ENCODE measurements at regions not wholly inside any gene's neighbourhood (a gene's known extent, or its start where the extent isn't known, plus 50 kb on each side); places are given as distances from the start of the nearest gene placed in this dataset.
"Not testable (repeated sequence)": the region's sequence is repeated elsewhere in the genome, so short reads cannot be mapped to it uniquely, and the experiment has no call there.

- TF ChIP-seq, protein P1, sequence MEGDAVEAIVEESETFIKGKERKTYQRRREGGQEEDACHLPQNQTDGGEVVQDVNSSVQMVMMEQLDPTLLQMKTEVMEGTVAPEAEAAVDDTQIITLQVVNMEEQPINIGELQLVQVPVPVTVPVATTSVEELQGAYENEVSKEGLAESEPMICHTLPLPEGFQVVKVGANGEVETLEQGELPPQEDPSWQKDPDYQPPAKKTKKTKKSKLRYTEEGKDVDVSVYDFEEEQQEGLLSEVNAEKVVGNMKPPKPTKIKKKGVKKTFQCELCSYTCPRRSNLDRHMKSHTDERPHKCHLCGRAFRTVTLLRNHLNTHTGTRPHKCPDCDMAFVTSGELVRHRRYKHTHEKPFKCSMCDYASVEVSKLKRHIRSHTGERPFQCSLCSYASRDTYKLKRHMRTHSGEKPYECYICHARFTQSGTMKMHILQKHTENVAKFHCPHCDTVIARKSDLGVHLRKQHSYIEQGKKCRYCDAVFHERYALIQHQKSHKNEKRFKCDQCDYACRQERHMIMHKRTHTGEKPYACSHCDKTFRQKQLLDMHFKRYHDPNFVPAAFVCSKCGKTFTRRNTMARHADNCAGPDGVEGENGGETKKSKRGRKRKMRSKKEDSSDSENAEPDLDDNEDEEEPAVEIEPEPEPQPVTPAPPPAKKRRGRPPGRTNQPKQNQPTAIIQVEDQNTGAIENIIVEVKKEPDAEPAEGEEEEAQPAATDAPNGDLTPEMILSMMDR (IDR thresholded peaks at IDR 0.05; ENCODE audit: low read depth, low read length): no peak
- DNase-seq (ENCODE audit: extremely low read depth, low read depth): no peak
Measured at GRCh38 chr13:39931505-39931904, 276.0 kb downstream of the COG6 start.

DNA sequence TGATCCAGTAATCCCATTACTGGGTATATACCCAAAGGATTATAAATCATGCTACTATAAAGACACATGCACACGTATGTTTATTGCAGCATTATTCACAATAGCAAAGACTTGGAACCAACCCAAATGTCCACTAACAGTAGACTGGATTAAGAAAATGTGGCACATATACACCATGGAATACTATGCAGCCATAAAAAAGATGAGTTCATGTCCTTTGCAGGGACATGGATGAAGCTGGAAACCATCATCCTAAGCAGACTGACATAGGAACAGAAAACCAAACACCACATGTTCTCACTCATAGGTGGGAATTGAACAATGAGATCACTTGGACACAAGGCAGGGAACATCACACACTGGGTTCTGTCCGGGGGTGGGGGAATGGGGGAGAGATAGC, 277.1 kb downstream of the COG6 start:
- DNase-seq (ENCODE audit: extremely low read depth, low read depth): not testable (repeated sequence)

DNA sequence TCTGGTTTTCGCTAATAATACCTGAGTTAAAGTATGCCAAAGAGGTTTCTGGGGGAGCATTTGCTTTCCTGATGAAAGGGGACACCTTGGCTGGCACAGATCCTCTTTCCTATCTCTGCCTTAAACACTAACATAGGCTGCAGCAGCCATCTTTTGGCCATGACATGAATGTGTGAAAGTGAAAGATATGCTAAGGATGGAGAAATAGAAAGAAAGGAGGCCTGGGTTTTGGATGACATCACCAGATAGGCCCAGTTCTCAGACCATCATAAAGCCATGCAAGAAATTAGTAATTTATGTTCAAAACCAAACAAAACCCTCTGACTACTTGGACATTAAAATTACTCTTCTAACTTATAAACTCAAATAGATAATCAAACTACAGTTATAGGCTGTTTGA, 279.7 kb downstream of the COG6 start:
- TF ChIP-seq, protein P1 (IDR thresholded peaks at IDR 0.05; ENCODE audit: low read depth, low read length): no peak
- DNase-seq (ENCODE audit: extremely low read depth, low read depth): no peak

GRCh38 chr13:39938596-39938995, 283.1 kb downstream of the COG6 start:
- TF ChIP-seq, protein P1 (IDR thresholded peaks at IDR 0.05; ENCODE audit: low read depth, low read length): no peak
- DNase-seq (ENCODE audit: extremely low read depth, low read depth): no peak

GRCh38 chr13:39941236-39941635, 285.8 kb downstream of the COG6 start:
- TF ChIP-seq, protein P1 (IDR thresholded peaks at IDR 0.05; ENCODE audit: low read depth, low read length): no peak
- no peak for DNase-seq (ENCODE audit: extremely low read depth, low read depth)

DNA sequence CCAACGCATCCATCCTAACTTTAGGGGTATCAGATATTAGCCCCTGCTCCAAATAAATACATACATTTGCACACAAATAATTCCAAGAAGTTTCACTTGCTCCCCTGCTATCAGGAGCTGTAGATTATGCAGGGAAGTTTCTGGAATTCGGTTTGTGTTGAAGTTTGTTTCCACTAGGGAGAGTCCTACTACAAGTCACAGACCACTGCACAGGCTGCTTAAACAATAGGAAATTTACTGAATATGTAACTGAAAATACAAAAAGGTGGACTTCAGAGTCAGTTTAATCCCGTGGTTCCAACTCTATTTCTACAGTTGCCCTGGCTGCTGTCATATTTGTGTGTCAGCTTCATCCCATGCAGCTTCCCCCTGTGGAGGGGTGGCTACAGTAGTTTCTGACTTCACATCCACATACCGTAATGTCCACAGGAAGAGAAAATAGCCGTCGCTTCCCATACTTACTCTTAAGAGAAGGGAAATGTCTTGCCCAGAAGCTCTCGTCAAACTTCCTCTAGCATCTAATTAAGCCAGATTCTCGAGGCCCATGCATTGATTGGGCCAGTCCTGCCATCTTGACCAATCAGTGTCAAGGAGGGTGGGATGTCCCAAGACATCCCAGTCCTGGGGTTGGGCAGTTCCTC, 286.6 kb downstream of the COG6 start:
- TF ChIP-seq, protein P1 (IDR thresholded peaks at IDR 0.05; ENCODE audit: low read depth, low read length): no peak
- no peak for DNase-seq (ENCODE audit: extremely low read depth, low read depth)

DNA sequence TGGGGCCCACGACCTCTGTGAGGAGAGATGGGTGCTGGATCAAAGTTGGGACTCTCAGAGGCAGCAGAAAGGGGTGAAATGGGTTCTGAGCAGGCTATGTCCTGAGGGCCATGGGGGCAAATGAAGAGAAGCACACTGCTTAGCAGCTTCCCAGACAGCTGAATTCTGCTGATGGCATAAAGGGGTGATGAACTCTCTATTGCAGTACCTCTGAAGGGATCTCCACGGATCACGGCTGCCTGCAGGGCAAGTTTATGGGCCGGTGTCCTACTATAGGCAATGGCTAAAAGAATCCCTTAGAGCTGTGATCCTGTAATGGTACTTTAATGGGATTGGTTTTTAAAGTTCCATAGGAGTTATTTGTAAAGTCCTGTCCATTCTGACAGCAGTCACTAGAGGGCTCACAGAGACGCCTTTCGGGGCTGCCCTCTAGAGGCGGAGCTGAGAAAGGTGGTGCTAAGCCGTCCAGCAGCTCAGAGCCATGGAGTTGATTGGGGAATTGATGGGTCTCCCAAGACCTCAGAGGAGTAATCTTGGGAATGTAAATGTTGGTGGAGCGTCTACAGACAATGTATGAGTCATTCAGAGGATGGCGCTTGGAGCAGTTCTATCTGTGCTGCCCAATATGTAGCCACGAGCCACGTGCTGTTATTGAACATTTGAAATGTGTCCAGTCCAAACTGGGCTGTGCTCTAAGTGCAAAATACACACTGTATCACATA, 287.3 kb downstream of the COG6 start:
- DNase-seq (ENCODE audit: extremely low read depth, low read depth): peak; percentile 8
- TF ChIP-seq, protein P1 (IDR thresholded peaks at IDR 0.05; ENCODE audit: low read depth, low read length): no peak; the same call in none of the 2 replicates
